Thyroid gland (tissue), 4 donors: ENCODE measurements at regions not wholly inside any gene's neighbourhood (a gene's known extent, or its start where the extent isn't known, plus 50 kb on each side); places are given as distances from the start of the nearest gene placed in this dataset.

Experiments used
- POLR2A ChIP-seq, 2 donors: fragments of 450-650 bp; IDR thresholded peaks; one replicate each; pipeline ENCODE4 v1.6.1; 2017; ENCODE audit warnings: antibody characterized with exemption in 2 of 2, mild to moderate bottlenecking in 2 of 2, moderate library complexity in 1 of 2
- TF ChIP-seq, protein P1 (sequence below), 6 experiments: fragments of 200-600 bp in 3 of 6; fragments of 450-650 bp in 3 of 6; sonication (generic) in 3 of 6; IDR thresholded peaks; one replicate each; pipeline ENCODE4 v1.5.1; 2016 to 2019; ENCODE audit warnings: antibody characterized with exemption in 6 of 6, mild to moderate bottlenecking in 2 of 6, inconsistent platforms in 1 of 6, moderate library complexity in 1 of 6

DNA sequence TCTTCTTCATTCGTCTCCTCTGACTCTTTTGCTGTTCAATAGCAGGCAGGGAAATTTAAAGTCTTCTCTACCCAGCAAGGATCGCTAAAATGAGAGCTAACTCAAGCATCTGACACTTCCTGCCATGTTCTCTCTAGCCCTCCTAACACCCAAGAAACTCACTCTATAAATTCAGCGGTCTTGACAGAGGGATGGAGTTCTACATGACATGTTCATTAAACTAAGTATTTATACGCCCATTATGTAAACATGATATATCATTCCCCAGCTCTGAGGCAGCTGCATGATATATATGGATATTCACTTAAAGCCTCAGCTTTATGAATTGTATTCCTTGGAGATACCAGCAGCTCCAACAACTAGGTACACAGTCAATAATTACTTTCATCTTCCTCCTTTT lies 231.0 kb downstream of the METTL4 start:
- TF ChIP-seq, protein P1, sequence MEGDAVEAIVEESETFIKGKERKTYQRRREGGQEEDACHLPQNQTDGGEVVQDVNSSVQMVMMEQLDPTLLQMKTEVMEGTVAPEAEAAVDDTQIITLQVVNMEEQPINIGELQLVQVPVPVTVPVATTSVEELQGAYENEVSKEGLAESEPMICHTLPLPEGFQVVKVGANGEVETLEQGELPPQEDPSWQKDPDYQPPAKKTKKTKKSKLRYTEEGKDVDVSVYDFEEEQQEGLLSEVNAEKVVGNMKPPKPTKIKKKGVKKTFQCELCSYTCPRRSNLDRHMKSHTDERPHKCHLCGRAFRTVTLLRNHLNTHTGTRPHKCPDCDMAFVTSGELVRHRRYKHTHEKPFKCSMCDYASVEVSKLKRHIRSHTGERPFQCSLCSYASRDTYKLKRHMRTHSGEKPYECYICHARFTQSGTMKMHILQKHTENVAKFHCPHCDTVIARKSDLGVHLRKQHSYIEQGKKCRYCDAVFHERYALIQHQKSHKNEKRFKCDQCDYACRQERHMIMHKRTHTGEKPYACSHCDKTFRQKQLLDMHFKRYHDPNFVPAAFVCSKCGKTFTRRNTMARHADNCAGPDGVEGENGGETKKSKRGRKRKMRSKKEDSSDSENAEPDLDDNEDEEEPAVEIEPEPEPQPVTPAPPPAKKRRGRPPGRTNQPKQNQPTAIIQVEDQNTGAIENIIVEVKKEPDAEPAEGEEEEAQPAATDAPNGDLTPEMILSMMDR (IDR thresholded peaks at IDR 0.05), result no peak
- TF ChIP-seq POLR2A (IDR thresholded peaks at IDR 0.05), result no peak
